HG03442 (cell line): ENCODE measurements at regions not wholly inside any gene's neighbourhood (a gene's known extent, or its start where the extent isn't known, plus 50 kb on each side); places are given as distances from the start of the nearest gene placed in this dataset.
"Not testable (repeated sequence)": the region's sequence is repeated elsewhere in the genome, so short reads cannot be mapped to it uniquely, and the experiment has no call there.

Source experiments
- ATAC-seq: cut with Tn5 transposase; IDR thresholded peaks from one replicate; pipeline ENCODE4 v1.9.1; 2021; ENCODE audit warnings: mild to moderate bottlenecking, moderate library complexity; ENCODE audit not compliant: unreplicated experiment

DNA sequence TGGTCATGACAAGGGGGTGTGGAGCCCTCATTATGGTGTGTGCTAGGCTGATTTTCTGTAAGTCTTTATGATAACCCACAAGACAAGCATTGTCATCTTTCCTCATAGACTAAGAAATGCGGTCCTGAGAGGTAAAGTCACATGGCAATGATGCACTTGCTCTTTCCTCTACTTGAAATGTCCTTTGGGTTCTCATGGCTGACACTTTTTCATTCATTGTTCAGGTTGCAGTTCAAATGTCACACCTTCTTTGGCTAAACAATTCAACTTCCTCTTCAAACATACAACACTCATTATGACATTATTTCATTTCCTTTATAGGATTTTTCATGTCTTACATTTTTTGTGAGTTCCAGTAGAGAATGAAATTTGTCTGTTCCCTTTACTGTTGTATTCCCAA lies 323.6 kb upstream of the PRR16 start:
- ATAC-seq: no peak

DNA sequence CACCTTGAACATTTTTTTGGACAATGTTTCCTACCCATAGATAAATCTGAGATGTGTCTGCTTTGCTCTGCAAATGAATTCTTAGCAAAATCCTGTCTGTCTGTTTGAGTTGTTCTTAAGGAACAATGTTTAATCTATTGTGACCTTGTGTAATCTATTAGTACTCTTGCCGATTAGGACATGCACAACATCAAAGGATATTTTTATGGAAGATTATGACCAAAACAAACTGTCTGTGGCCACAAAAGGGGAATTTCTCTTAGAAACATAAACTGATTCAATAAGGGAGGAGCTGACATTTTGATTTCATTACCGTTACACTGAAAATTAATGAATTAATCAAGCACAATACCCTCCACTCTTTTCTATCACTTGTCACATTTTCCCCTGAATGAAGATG lies 323.0 kb upstream of the PRR16 start:
- ATAC-seq: no peak

DNA sequence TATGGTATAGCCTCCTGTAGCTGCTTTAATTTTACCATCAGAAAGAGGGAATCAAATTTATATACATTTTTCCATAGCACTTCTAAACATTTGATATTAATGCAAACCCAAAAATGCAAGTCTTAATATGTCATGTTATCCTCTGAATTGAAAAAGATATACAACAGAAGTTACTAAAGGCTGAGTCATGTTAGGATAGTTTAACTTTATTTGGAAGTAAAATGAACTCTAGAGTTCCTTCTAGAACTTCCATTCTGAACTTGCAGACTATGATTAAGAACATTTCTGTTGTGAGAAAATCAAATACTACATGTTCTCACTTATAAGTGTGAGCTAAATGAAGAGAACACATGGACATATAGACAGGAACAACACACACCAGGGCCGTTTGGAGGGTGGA lies 317.3 kb upstream of the PRR16 start:
- ATAC-seq: no peak

DNA sequence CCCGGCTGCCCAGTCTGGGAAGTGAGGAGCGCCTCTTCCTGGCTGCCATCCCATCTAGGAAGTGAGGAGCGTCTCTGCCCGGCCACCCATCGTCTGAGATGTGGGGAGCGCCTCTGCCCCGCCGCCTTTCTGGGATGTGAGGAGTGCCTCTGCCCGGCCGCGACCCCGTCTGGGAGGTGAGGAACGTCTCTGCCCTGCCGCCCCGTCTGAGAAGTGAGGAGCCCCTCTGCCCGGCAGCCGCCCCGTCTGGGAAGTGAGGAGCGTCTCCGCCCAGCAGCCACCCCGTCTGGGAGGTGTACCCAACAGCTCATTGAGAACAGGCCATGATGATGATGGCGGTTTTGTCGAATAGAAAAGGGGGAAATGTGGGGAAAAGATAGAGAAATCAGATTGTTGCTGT lies 316.2 kb upstream of the PRR16 start:
- ATAC-seq: not testable (repeated sequence)

- ATAC-seq: no peak
Measured at GRCh38 chr5:120150770-120151169, 313.3 kb upstream of the PRR16 start.

GRCh38 chr5:120151181-120151580 lies 312.9 kb upstream of the PRR16 start:
- ATAC-seq: no peak

- ATAC-seq: no peak
Measured at GRCh38 chr5:120151825-120152224, 312.3 kb upstream of the PRR16 start.

DNA sequence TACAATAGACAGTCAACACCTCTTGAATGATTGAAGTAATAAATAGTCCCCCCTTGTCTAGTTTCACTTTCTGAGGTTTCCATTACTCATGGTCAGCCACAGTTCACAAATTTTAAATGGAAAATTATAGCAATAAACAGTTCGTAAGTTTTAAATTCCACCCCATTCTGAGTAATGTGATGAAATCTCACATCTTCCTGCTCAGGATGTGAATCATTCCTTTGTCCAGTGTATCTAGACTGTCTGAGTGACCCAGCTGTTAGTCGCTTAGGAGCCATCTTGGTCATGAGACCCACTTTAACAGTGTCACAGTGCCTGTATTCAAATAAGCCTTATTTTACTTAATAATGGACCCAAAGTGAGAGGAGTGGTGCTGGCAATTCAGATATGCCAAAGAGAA lies 311.6 kb upstream of the PRR16 start:
- ATAC-seq: no peak

DNA sequence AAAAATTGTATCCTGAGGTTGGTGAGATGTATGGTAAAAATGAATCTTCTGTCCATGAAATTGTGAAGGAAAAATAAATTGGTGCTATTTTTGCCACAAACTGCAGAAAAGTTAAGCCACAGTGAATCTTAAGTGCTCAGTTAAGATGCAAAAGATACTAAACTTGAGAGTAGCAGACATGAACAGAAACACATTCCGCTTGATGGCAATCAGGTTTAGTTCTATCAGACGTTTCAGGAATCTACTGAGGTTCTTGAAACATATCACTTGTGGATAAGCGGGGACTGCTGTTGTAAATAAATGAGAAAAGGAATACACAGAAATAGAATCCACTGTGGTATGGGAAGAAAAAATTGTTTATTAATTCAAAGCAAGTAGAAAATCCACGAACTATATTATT lies 311.2 kb upstream of the PRR16 start:
- no peak for ATAC-seq

DNA sequence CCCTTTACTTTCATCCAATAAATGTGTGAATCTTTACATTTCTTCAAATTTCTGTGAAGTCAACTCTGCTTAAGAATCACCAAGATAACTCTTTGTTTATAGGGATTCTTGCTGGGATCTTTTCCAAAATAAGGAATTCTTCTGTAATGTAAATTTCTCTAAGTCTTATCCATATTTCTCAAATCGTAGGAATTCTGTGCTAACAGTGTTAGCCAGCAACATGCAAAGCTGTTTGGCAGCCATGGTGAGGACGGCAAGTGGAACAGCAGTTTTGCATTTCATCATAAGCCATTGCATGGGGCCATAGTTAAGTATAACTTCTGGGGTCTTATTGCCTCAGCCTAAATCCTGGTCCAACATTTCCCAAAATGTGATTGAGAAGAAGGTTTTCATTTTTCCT lies 310.5 kb upstream of the PRR16 start:
- no peak for ATAC-seq

GRCh38 chr5:120155873-120156272 lies 308.2 kb upstream of the PRR16 start:
- no peak for ATAC-seq

GRCh38 chr5:120158211-120158610 lies 305.9 kb upstream of the PRR16 start:
- ATAC-seq: no peak

DNA sequence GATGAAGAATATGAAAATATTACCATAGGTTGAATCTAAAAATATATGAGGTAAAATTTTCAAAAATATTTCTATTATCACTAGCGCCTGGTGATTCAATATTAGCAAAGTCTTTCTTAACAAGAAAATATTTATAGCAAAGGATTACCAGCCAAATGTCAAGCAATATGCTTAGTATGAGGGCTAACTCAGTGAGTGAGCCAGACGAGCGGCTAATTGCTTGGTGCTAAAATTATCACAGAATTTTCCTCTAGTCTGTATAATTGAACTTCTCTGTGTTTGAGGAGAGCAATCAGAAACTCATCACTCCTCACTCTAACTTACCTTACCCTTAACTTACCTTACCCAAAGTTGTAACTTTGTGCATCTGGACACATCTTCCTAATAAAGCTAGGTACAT lies 304.9 kb upstream of the PRR16 start:
- no peak for ATAC-seq

- no peak for ATAC-seq
Measured at GRCh38 chr5:120160124-120160895, 303.8 kb upstream of the PRR16 start.

DNA sequence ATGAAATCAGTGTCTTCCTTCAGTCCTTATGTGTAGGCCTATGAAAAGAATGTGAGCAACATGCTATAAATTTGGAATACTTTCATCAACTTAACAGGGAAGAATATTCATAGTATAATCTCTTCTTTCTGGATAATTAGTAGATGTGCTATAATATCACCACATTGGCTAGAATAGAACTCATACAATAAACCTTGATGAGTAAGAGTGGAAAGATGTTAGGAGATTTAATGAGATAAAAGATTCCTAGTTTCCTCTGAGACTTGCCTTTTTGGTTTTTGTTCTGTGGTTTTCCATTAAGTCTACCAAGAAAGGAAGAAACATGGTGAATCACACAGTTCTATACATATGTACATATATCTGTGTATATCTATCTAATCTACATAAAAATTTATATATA lies 301.8 kb upstream of the PRR16 start:
- no peak for ATAC-seq

DNA sequence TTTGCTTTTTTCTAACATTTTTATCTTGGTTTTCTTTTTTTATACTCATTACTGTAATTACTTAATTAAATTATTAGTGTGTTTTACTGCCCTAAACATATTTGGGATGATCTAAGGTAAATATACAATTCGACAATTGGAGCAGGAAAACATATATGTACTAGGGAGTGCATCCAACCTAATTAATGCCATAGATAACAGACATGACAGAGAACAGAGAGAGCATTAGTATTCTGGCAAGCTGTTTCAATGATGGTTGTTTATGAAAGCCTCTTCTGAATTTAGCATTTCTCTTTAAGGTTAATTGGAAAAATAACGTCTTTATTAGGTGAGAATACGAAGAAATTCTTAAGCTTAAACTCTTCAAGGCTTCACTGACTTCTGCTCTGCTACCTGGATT lies 300.1 kb upstream of the PRR16 start:
- no peak for ATAC-seq

DNA sequence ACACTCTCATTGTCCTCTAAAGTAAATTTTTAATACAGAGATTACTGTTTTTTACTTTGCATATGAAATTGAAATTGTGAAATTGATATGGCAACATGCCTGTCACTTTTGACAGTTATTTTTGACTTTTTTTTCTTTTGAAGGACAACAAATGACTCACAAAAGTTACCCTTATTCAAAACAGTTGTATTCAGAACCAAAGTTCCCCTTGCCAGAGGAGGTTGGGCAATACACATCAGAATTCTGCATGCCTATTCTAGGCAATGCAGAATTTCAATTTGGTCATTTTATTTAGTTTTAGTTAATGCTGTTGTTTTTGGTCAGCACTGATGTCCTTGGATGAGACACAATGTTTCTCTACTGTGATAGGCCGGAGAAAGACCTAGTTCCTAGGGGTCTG lies 299.1 kb upstream of the PRR16 start:
- no peak for ATAC-seq

GRCh38 chr5:120173125-120173524 lies 291.0 kb upstream of the PRR16 start:
- ATAC-seq: no peak

DNA sequence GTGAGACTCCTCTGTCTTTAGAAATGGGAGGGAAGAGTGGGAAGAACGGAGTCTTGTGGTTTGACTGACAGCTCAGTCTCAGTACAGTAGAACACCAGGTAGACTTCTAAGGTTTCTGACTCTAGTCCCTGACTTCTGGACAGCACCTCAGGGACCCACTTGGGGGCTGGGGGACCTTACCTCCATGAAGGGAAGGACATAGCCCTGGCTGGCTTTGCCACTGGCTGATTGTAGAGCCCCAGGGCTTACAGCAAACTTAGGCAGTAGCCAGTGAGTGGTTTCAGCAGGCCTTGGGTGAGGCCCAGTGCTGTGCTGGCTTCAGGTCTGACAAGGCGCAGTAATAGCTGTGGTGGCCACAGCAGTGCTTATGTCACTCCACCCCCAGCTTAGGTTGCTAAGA lies 290.0 kb upstream of the PRR16 start:
- no peak for ATAC-seq

- not testable (repeated sequence) for ATAC-seq
Measured at GRCh38 chr5:120181238-120181637, 282.9 kb upstream of the PRR16 start.

GRCh38 chr5:120194650-120195049 lies 269.4 kb upstream of the PRR16 start:
- ATAC-seq: not testable (repeated sequence)

GRCh38 chr5:120199559-120199958 lies 264.5 kb upstream of the PRR16 start:
- ATAC-seq: no peak

DNA sequence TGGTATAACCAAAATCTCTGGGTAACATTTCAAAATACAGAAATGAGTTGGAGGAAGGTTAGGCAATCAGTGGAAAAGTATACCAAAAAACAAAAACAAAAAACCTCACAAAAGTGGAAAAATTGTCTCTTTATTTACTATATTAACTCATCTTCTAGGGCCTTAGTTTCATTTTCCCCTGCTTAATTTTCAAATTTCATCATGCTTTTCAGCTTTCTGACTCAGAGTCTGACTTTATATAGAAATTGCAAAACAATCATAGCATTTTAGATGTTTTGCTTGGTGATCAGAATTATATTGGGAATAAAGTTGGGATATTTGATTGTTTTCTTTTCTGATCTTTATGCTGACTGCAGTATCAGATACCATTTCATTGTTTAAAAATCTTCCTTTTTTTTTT lies 257.0 kb upstream of the PRR16 start:
- ATAC-seq: no peak
